GM12873 (cell line): ENCODE measurements at regions not wholly inside any gene's neighbourhood (a gene's known extent, or its start where the extent isn't known, plus 50 kb on each side); places are given as distances from the start of the nearest gene placed in this dataset.

Source experiments
- CTCF ChIP-seq: IDR thresholded peaks from 2 replicates; pipeline ENCODE4 v1.5.1; 2012; ENCODE audit warnings: low read depth, mild to moderate bottlenecking, moderate library complexity, low read length, control low read depth; ENCODE audit not compliant: insufficient read depth; ENCODE audit errors: missing control alignments

- no peak for TF ChIP-seq CTCF
Measured at GRCh38 chr14:65190312-65190711, 88.0 kb upstream of the MAX start.

GRCh38 chr14:65191716-65192115, 89.4 kb upstream of the MAX start:
- TF ChIP-seq CTCF = no peak

- TF ChIP-seq CTCF = no peak
Measured at GRCh38 chr14:65192686-65193085, 90.4 kb upstream of the MAX start.

- TF ChIP-seq CTCF = no peak
Measured at GRCh38 chr14:65193916-65194590, 91.7 kb upstream of the MAX start.

- TF ChIP-seq CTCF = no peak
Measured at GRCh38 chr14:65195042-65195719, 92.9 kb upstream of the MAX start.

- TF ChIP-seq CTCF = no peak
Measured at GRCh38 chr14:65198346-65198745, 96.0 kb upstream of the MAX start.

- TF ChIP-seq CTCF = no peak
Measured at GRCh38 chr14:65200454-65200853, 98.1 kb upstream of the MAX start.
